ENCODE measurements at regions not wholly inside any gene's neighbourhood (a gene's known extent, or its start where the extent isn't known, plus 50 kb on each side); places are given as distances from the start of the nearest gene placed in this dataset.

GRCh38 chr2:144989579-144990270 lies 469.8 kb upstream of the ZEB2 start:
- no peak for FAIRE-seq

GRCh38 chr2:144988591-144988990 lies 468.7 kb upstream of the ZEB2 start:
- no peak overlapping the region for H3K27ac ChIP-seq (ENCODE audit: low read depth in 2 of 2, low read length in 2 of 2)

More at GRCh38 chr2:144989579-144990270, 469.8 kb upstream of the ZEB2 start:
- no peaks in the 10 kb centered on the region for H3K4me1 ChIP-seq (ENCODE audit: control insufficient read depth in 2 of 3, insufficient read depth in 2 of 3, low read depth in 1 of 3, low read length in 3 of 3)
- no peak for TF ChIP-seq CTCF (IDR thresholded peaks at IDR 0.05; ENCODE audit: borderline replicate concordance, extremely low read depth, insufficient read depth)
- DNase-seq, result no peak
- no peak overlapping the region for H3K9ac ChIP-seq (ENCODE audit: low read length in 3 of 3)
- H3K9me3 ChIP-seq (ENCODE audit: control insufficient read depth in 2 of 3, insufficient read depth in 1 of 3, low read length in 3 of 3), result peaks cover 0 to 3% (median 0%) of the 10 kb centered on the region in 3 donors
- no peaks in the 10 kb centered on the region for H3K36me3 ChIP-seq (ENCODE audit: control insufficient read depth in 2 of 3, insufficient read depth in 3 of 3, low read length in 3 of 3)
- no peak overlapping the region for H3K4me3 ChIP-seq (ENCODE audit: low read length in 3 of 3)
- no peak overlapping the region for H3K27ac ChIP-seq (ENCODE audit: low read depth in 2 of 2, low read length in 2 of 2)
- H3K27me3 ChIP-seq (ENCODE audit: control insufficient read depth, insufficient read depth, low read length), result no peaks in the 10 kb centered on the region
- intact Hi-C loops (cut with DNase I), result no loop called here

GRCh38 chr2:144986691-144987090 lies 466.8 kb upstream of the ZEB2 start:
- intact Hi-C loops (cut with DNase I), result no loop called here
- no peak overlapping the region for H3K27ac ChIP-seq (ENCODE audit: low read depth in 2 of 2, low read length in 2 of 2)
- H3K4me3 ChIP-seq (ENCODE audit: low read length in 3 of 3), result no peak overlapping the region
- H3K4me1 ChIP-seq (ENCODE audit: control insufficient read depth in 2 of 3, insufficient read depth in 2 of 3, low read depth in 1 of 3, low read length in 3 of 3), result no peaks in the 10 kb centered on the region
- DNase-seq (no peak), FAIRE-seq (no peak)
- TF ChIP-seq CTCF (IDR thresholded peaks at IDR 0.05; ENCODE audit: borderline replicate concordance, extremely low read depth, insufficient read depth), result no peak
- H3K9ac ChIP-seq (ENCODE audit: low read length in 3 of 3), result no peak overlapping the region
- H3K27me3 ChIP-seq (ENCODE audit: control insufficient read depth, insufficient read depth, low read length), result no peaks in the 10 kb centered on the region
- peaks cover 0 to 3% (median 0%) of the 10 kb centered on the region in 3 donors for H3K9me3 ChIP-seq (ENCODE audit: control insufficient read depth in 2 of 3, insufficient read depth in 1 of 3, low read length in 3 of 3)
- H3K36me3 ChIP-seq (ENCODE audit: control insufficient read depth in 2 of 3, insufficient read depth in 3 of 3, low read length in 3 of 3), result no peaks in the 10 kb centered on the region

More at GRCh38 chr2:144988591-144988990, 468.7 kb upstream of the ZEB2 start:
- no peaks in the 10 kb centered on the region for H3K36me3 ChIP-seq (ENCODE audit: control insufficient read depth in 2 of 3, insufficient read depth in 3 of 3, low read length in 3 of 3)
- no peak for TF ChIP-seq CTCF (IDR thresholded peaks at IDR 0.05; ENCODE audit: borderline replicate concordance, extremely low read depth, insufficient read depth)
- intact Hi-C loops (cut with DNase I), result no loop called here
- no peaks in the 10 kb centered on the region for H3K27me3 ChIP-seq (ENCODE audit: control insufficient read depth, insufficient read depth, low read length)
- FAIRE-seq (no peak), DNase-seq (no peak)
- H3K9ac ChIP-seq (ENCODE audit: low read length in 3 of 3), result no peak overlapping the region
- no peak overlapping the region for H3K4me3 ChIP-seq (ENCODE audit: low read length in 3 of 3)
- no peaks in the 10 kb centered on the region for H3K4me1 ChIP-seq (ENCODE audit: control insufficient read depth in 2 of 3, insufficient read depth in 2 of 3, low read depth in 1 of 3, low read length in 3 of 3)
- H3K9me3 ChIP-seq (ENCODE audit: control insufficient read depth in 2 of 3, insufficient read depth in 1 of 3, low read length in 3 of 3), result peaks cover 0 to 3% (median 0%) of the 10 kb centered on the region in 3 donors

All from kidney (tissue), 13 donors.